ENCODE measurements at regions not wholly inside any gene's neighbourhood (a gene's known extent, or its start where the extent isn't known, plus 50 kb on each side); places are given as distances from the start of the nearest gene placed in this dataset.

DNA sequence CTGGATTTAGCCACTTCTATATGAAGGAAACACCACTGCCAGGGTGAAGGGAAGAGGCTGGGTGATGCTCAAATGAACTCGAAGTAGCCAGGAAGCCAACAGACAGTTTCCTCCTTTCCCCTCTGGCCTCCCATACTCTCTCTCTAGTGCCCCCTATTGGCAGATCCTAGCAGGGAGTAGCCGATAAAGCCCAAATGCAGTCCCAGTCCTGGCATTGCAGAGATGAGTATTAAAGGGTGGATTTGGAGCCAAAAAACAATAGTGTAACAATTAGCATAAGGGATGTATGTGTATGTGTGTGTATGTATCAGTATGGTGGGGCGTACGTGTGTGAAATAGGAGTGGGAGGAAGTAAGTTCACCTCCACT lies 213.8 kb upstream of the LDB2 start:
- H3K27me3 Mint-ChIP-seq (ENCODE audit: low read depth): peaks cover 17% of the 10 kb centered on the region
- no peaks in the 10 kb centered on the region for H3K9me3 Mint-ChIP-seq
- H3K36me3 Mint-ChIP-seq (ENCODE audit: low read depth): no peaks in the 10 kb centered on the region
- intact Hi-C loops (cut with micrococcal nuclease): loop anchor here (5.0 kb wide), 1 partner anchor 210 kb away; no protein-coding TSS in a partner anchor
- DNase-seq: peak; percentile 25
- H3K4me3 Mint-ChIP-seq: no peak overlapping the region
- H3K27ac Mint-ChIP-seq: no peak overlapping the region
- CTCF ChIA-PET: interaction anchor here (0.7 to 1.4 kb wide), 2 partner anchors 93 to 1475 kb away, joined by 4 read pairs; no protein-coding TSS in a partner anchor
- no peaks in the 10 kb centered on the region for H3K4me1 Mint-ChIP-seq (ENCODE audit: low read depth)

DNA sequence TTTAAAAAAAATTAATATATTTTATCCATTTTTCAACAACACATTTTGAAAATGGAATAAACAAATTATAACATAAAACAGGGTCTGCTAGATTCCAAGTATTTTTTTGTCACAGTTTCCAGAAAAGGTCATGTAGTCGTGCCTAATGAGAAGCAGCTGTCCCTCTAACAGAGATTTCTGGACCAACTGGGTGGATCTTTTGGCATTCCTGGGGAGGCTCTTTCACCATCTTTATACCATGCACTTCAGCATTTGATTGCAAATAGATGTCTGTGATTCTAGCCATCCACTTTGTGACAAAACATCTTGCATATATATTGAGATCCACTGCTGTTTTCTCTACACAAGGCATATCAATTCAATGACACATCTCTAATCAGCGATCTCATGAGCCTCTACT lies 210.7 kb upstream of the LDB2 start:
- H3K9me3 Mint-ChIP-seq: no peaks in the 10 kb centered on the region
- intact Hi-C loops (cut with micrococcal nuclease): no loop called here
- DNase-seq: no peak
- H3K4me3 Mint-ChIP-seq: no peak overlapping the region
- H3K4me1 Mint-ChIP-seq (ENCODE audit: low read depth): no peaks in the 10 kb centered on the region
- no peaks in the 10 kb centered on the region for H3K36me3 Mint-ChIP-seq (ENCODE audit: low read depth)
- H3K27me3 Mint-ChIP-seq (ENCODE audit: low read depth): peaks cover 9% of the 10 kb centered on the region
- CTCF ChIA-PET: no interaction called here
- H3K27ac Mint-ChIP-seq: no peak overlapping the region

DNA sequence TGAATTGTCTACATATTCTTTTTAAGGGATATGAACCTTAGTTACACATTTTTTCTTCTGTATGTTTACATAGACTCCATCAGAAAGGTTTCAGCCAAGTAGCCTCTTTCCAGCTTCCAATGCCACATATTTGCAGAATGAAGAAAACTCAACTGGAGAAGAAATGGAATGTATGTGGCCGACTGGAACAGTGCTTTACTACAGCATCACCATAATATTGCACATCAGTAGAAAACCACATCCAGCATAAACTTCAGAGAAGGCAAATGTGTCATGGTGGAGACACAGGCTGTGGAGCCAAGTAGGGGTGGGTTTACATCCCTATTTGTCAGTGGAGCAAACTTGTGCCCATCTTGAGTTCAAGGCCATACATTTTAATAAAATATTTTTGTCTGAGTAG lies 204.8 kb upstream of the LDB2 start:
- intact Hi-C loops (cut with micrococcal nuclease): no loop called here
- H3K4me3 Mint-ChIP-seq: no peak overlapping the region
- peaks cover 5% of the 10 kb centered on the region for H3K27me3 Mint-ChIP-seq (ENCODE audit: low read depth)
- DNase-seq: no peak
- H3K36me3 Mint-ChIP-seq (ENCODE audit: low read depth): no peaks in the 10 kb centered on the region
- no peaks in the 10 kb centered on the region for H3K9me3 Mint-ChIP-seq
- H3K4me1 Mint-ChIP-seq (ENCODE audit: low read depth): no peaks in the 10 kb centered on the region
- CTCF ChIA-PET: no interaction called here
- no peak overlapping the region for H3K27ac Mint-ChIP-seq

DNA sequence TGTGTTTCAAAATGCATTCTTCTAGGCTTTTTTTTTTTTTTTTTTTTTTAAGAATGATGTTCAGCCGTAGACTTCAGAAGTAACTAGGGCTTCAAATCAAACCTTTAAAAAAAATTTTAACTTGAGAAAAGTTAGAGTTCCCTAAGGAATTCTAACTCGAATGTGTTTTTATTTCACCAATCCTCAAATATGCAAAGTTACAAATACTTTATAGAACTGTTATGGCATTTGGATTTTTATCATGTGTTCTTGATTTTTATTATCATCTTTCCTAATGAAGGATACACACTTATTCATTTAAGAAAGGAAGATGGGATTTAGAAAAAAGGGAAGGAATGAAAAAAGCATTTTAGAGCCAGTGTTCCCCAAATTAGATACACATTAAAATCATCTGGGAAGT lies 200.6 kb upstream of the LDB2 start:
- DNase-seq: no peak
- intact Hi-C loops (cut with micrococcal nuclease): no loop called here
- no peaks in the 10 kb centered on the region for H3K9me3 Mint-ChIP-seq
- H3K27me3 Mint-ChIP-seq (ENCODE audit: low read depth): peaks cover 5% of the 10 kb centered on the region
- H3K4me1 Mint-ChIP-seq (ENCODE audit: low read depth): no peaks in the 10 kb centered on the region
- CTCF ChIA-PET: no interaction called here
- H3K36me3 Mint-ChIP-seq (ENCODE audit: low read depth): no peaks in the 10 kb centered on the region
- H3K27ac Mint-ChIP-seq: no peak overlapping the region
- H3K4me3 Mint-ChIP-seq: no peak overlapping the region

DNA sequence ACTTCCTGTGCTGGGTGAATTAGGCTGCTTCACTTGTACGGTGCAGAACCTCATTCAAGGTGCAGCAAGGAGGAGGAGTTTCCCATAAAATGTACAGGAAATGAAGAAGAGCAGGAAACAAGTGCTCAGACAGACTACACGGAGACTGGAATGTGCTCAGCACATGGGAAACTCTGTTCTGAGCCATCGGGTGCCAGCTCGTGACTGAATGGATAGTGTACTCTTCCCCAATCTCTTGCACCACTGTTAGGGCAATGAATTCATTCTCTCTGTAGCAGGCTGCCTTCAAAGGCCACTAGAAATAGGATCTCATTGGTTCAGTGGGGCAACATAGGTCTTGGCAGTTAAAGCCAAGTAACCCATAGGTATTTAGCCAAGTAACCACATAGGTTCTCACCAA lies 200.0 kb upstream of the LDB2 start:
- H3K4me3 Mint-ChIP-seq: no peak overlapping the region
- CTCF ChIA-PET: no interaction called here
- H3K27me3 Mint-ChIP-seq (ENCODE audit: low read depth): peaks cover 7% of the 10 kb centered on the region

DNA sequence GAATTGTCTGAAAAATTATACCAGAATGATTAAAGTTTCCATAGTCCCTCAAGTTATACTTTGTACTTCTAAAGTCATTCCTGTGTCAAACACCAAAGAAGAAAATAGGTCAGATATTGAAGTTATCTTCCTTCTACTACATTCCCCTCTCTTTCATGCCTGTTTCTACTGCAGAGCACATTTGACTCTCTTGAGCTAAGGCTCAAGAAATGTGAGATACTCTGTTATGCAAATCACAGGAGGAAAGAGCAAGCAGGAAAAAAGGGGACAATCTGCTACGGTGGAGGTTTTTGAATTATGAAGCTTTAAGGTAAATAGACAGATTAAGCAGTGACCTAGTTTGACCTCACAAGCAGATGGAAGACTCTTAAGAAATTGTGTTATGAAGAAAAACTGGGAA lies 198.9 kb upstream of the LDB2 start:
- Mint-ChIP-seq H3K27ac (no peak overlapping the region), H3K4me1 (ENCODE audit: low read depth) (no peaks in the 10 kb centered on the region), H3K4me3 (no peak overlapping the region), H3K36me3 (ENCODE audit: low read depth) (no peaks in the 10 kb centered on the region), H3K27me3 (ENCODE audit: low read depth) (peaks cover 7% of the 10 kb centered on the region), H3K9me3 (no peaks in the 10 kb centered on the region)
- intact Hi-C loops (cut with micrococcal nuclease): no loop called here
- CTCF ChIA-PET: no interaction called here
- no peak for DNase-seq

More for the DNA sequence above, 200.0 kb upstream of the LDB2 start:
- DNase-seq: no peak
- intact Hi-C loops (cut with micrococcal nuclease): no loop called here
- Mint-ChIP-seq H3K4me1 (ENCODE audit: low read depth) (no peaks in the 10 kb centered on the region), H3K36me3 (ENCODE audit: low read depth) (no peaks in the 10 kb centered on the region), H3K27ac (no peak overlapping the region), H3K9me3 (no peaks in the 10 kb centered on the region)

DNA sequence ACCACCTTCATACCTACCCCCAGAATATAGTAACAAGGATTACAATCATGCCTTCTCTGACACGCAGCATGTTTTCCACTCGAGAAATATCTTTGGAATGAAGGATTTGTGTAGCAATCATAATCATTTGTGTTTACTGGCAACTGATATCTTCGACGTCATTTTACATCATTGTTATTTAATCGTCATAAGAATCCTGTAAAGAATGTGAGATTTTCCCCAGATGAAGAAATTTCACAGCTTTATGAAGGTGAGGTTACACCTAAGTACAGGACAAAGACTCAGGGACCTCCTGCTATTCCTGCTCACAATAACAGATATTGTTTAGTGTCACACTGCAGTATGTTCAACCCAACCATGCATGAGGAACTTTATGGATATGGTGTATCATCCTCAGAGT lies 198.2 kb upstream of the LDB2 start:
- CTCF ChIA-PET: no interaction called here
- H3K36me3 Mint-ChIP-seq (ENCODE audit: low read depth): no peaks in the 10 kb centered on the region
- intact Hi-C loops (cut with micrococcal nuclease): no loop called here
- no peaks in the 10 kb centered on the region for H3K9me3 Mint-ChIP-seq
- H3K27ac Mint-ChIP-seq: no peak overlapping the region
- no peaks in the 10 kb centered on the region for H3K4me1 Mint-ChIP-seq (ENCODE audit: low read depth)
- peaks cover 7% of the 10 kb centered on the region for H3K27me3 Mint-ChIP-seq (ENCODE audit: low read depth)
- no peak overlapping the region for H3K4me3 Mint-ChIP-seq
- no peak for DNase-seq

DNA sequence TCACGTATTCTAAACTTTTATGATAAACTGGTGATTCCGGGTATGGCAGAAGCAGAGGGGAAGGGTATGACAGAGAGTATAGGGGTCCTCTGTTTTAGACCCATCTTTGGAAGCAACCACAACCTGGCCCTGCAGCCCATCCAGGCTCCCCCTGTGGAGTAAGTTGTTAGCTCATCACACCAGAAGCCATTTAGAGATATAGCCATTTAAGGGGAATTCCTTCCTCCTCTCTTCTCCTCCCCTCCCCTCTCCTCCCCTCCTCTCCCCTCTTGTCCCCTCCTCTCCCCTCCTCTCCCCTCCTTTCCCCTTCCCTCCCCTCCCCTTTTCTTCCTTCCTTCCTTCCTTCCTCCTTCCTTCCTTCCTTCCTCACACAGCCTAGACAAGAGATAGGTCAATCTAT lies 197.3 kb upstream of the LDB2 start:
- CTCF ChIA-PET: no interaction called here
- Mint-ChIP-seq H3K27me3 (ENCODE audit: low read depth) (peaks cover 4% of the 10 kb centered on the region), H3K9me3 (no peaks in the 10 kb centered on the region), H3K4me3 (no peak overlapping the region), H3K27ac (no peak overlapping the region), H3K4me1 (ENCODE audit: low read depth) (no peaks in the 10 kb centered on the region), H3K36me3 (ENCODE audit: low read depth) (no peaks in the 10 kb centered on the region)
- intact Hi-C loops (cut with micrococcal nuclease): no loop called here
- no peak for DNase-seq

DNA sequence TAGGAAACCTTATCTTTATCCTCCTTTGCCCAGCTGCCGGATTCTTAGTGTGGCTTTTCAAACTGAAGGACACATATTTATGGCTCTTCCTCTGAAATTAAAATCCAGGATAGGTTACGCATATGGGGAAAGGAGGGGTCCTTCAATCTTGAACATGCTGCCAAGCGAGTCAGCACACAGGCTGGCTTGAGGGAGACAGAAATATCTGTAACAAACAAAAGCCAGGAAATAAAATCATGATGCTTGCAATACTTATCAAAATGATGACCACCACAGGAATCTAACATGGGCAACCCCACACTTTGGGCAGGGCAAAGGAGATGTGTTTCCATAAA lies 196.4 kb upstream of the LDB2 start:
- peaks cover 4% of the 10 kb centered on the region for H3K27me3 Mint-ChIP-seq (ENCODE audit: low read depth)
- CTCF ChIA-PET: no interaction called here
- H3K4me1 Mint-ChIP-seq (ENCODE audit: low read depth): no peaks in the 10 kb centered on the region
- no peaks in the 10 kb centered on the region for H3K36me3 Mint-ChIP-seq (ENCODE audit: low read depth)
- H3K9me3 Mint-ChIP-seq: no peaks in the 10 kb centered on the region
- no peak overlapping the region for H3K27ac Mint-ChIP-seq
- intact Hi-C loops (cut with micrococcal nuclease): no loop called here
- H3K4me3 Mint-ChIP-seq: no peak overlapping the region
- DNase-seq: no peak

DNA sequence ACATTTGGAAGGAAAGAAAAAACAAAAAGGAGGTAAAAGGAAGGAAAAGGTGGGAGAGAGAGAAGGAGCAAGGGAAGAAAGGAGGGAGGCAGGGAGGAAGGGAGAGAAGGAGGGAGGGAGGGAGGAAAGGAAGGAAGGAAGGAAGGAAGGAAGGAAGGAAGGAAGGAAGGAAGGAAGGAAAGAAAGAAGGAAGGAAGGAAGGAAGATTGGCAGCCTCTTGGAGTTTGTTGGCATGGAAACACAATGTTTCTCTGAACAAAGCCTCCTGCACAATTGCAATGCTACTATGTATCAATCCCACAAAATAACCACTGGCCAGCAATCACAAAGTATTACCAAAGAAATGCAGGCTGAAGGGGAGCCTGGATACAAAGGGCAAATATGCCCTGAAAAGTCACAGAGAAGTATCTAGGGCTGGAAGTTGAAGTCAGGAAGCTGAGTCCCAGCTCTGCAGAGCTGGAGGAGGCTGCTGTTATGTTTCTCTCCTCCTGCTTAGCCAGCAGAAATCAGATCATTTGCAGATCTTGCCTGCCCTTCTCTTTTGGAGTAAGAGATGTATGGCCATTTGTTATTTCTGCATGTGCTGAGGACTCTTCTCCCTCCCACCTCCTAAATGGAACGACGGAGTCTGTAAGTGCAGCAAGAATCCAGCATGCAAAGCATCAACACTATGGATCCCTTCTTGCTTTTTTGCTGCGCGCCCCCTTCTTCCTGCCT lies 195.9 kb upstream of the LDB2 start:
- intact Hi-C loops (cut with micrococcal nuclease): no loop called here
- no peaks in the 10 kb centered on the region for H3K9me3 Mint-ChIP-seq
- CTCF ChIA-PET: no interaction called here
- peaks cover 2% of the 10 kb centered on the region for H3K27me3 Mint-ChIP-seq (ENCODE audit: low read depth)
- no peak for DNase-seq
- no peak overlapping the region for H3K27ac Mint-ChIP-seq
- H3K4me1 Mint-ChIP-seq (ENCODE audit: low read depth): no peaks in the 10 kb centered on the region
- no peak overlapping the region for H3K4me3 Mint-ChIP-seq
- H3K36me3 Mint-ChIP-seq (ENCODE audit: low read depth): no peaks in the 10 kb centered on the region

DNA sequence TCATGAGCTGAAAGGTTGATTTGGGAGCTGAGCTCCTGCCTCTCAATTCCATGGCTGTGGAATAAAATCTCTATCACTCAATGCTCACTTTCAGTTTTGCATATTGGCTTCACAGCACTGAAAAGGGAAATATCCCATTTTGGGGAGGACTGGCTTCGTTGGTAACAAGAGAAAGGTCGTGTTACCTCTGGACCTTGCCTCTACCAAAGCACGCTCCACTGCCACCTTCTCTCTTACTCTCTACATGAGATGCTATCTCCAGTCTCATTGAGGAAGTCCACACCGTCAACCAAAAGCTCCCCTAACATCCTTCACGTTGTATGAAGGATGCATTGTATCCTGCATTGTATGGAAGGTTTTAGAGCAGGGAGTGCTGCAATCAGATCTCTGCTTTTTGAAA lies 195.0 kb upstream of the LDB2 start:
- intact Hi-C loops (cut with micrococcal nuclease): no loop called here
- no peaks in the 10 kb centered on the region for H3K4me1 Mint-ChIP-seq (ENCODE audit: low read depth)
- no peak overlapping the region for H3K27ac Mint-ChIP-seq
- CTCF ChIA-PET: no interaction called here
- H3K27me3 Mint-ChIP-seq (ENCODE audit: low read depth): peaks cover 2% of the 10 kb centered on the region
- no peaks in the 10 kb centered on the region for H3K36me3 Mint-ChIP-seq (ENCODE audit: low read depth)
- H3K4me3 Mint-ChIP-seq: no peak overlapping the region
- DNase-seq: no peak
- H3K9me3 Mint-ChIP-seq: no peaks in the 10 kb centered on the region

DNA sequence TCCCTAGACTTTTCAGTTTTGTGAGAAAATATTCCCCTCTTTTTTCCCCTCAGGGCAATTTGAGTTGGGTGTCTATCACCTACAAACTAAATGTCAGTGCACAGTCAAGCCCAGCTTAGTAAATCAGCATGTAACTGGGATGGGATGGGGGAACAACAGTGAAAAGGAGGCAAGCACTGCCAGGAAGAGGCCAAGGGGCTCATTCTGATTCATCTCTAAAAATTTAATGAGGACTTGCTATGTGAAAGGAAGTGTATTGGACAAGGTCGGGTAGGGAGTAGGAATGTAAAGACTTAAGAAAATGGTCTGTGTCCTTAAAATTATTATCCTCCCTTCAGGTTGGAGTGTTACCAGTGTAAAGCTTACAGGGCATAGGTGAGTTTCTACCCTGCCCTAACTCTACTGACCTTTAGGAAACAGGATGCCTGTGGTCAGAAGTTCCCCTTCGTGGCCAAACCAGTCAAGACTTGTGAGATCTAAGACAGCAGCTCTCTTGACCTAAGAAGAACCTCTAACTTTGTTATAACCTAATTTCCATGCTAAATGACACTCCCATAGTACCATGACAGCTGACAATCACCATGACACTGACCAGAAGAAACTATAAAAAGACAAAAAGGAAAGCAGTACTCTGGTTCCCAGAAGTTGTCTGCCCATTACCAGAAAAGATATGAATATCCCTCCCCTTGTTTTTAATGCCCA lies 194.4 kb upstream of the LDB2 start:
- intact Hi-C loops (cut with micrococcal nuclease): no loop called here
- DNase-seq: no peak
- no peaks in the 10 kb centered on the region for H3K9me3 Mint-ChIP-seq
- no peak overlapping the region for H3K4me3 Mint-ChIP-seq
- H3K4me1 Mint-ChIP-seq (ENCODE audit: low read depth): no peaks in the 10 kb centered on the region
- H3K27me3 Mint-ChIP-seq (ENCODE audit: low read depth): peaks cover 2% of the 10 kb centered on the region
- no peaks in the 10 kb centered on the region for H3K36me3 Mint-ChIP-seq (ENCODE audit: low read depth)
- CTCF ChIA-PET: no interaction called here
- no peak overlapping the region for H3K27ac Mint-ChIP-seq

DNA sequence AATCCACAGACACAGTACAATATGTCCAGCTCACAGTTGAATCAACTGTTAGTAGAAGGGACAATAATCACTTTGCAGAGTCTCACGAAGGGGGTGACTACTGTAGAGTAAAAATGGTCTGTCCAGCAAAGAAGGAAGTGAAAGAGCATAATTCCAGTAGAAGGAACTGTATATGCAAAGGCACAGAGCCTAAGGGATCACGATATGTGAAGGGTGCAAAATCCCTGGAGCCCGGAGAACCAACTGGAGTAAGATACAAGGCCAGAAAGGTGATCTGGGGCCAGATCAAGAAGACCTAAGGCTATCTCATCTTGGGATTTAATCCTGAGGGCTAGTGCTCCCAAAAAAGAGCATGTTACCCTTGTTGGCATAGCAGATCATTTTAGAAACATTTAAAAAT lies 192.7 kb upstream of the LDB2 start:
- Mint-ChIP-seq H3K9me3 (no peaks in the 10 kb centered on the region), H3K36me3 (ENCODE audit: low read depth) (no peaks in the 10 kb centered on the region), H3K4me3 (no peak overlapping the region), H3K27ac (no peak overlapping the region), H3K27me3 (ENCODE audit: low read depth) (peaks cover 4% of the 10 kb centered on the region), H3K4me1 (ENCODE audit: low read depth) (no peaks in the 10 kb centered on the region)
- CTCF ChIA-PET: interaction anchor here (0.6 kb wide), 1 partner anchor 425 kb away, joined by 3 read pairs; no protein-coding TSS in a partner anchor
- intact Hi-C loops (cut with micrococcal nuclease): no loop called here
- DNase-seq: no peak
